Stomach (tissue), 8 donors: ENCODE measurements at regions not wholly inside any gene's neighbourhood (a gene's known extent, or its start where the extent isn't known, plus 50 kb on each side); places are given as distances from the start of the nearest gene placed in this dataset.

ENCODE experiments used
- DNase-seq, 2 donors: peaks; one replicate each; pipeline versions ENCODE4 v3.0.0 to v3.0.0-alpha.2; 2013 to 2019
- H3K27ac ChIP-seq, 5 donors: fragments of 200-600 bp in 4 of 5; sonication (generic) in 4 of 5; one replicate each; pipeline ENCODE4 v1.5.1; 2013 to 2019; ENCODE audit warnings: mild to moderate bottlenecking in 1 of 5, moderate library complexity in 1 of 5
- H3K27me3 ChIP-seq, 3 donors: fragments of 200-600 bp; sonication (generic); one replicate each; pipeline ENCODE4 v1.5.1; 2017 to 2019; ENCODE audit warnings: mixed run types in 1 of 3
- H3K36me3 ChIP-seq, 4 donors: fragments of 200-600 bp; sonication (generic); 1 replicate in 3 of 4; 2 replicates in 1 of 4; pipeline ENCODE4 v1.5.1; 2016 to 2019
- H3K4me1 ChIP-seq, 4 donors: fragments of 200-600 bp; sonication (generic); one replicate each; pipeline ENCODE4 v1.5.1; 2016 to 2019
- H3K4me3 ChIP-seq, 4 donors: fragments of 200-600 bp; sonication (generic) in 3 of 4; one replicate each; pipeline ENCODE4 v1.5.1; 2016 to 2019; ENCODE audit warnings: mild to moderate bottlenecking in 1 of 4
- H3K9me3 ChIP-seq, 4 donors: fragments of 200-600 bp; sonication (generic); one replicate each; pipeline ENCODE4 v1.5.1; 2016 to 2019
- CTCF ChIP-seq, 7 experiments: fragments of 450-650 bp in 4 of 7; fragments of 200-600 bp in 3 of 7; sonication (generic) in 3 of 7; IDR thresholded peaks; one replicate each; pipeline ENCODE4 v1.5.1; 2016 to 2019; ENCODE audit warnings: antibody characterized with exemption in 7 of 7, control low read depth in 2 of 7, mild to moderate bottlenecking in 1 of 7
- EP300 ChIP-seq: sonication (generic); formaldehyde crosslinking; IDR thresholded peaks from one replicate; pipeline ENCODE4 v1.6.1; 2017; ENCODE audit warnings: antibody characterized with exemption
- POLR2A ChIP-seq, 4 donors: fragments of 450-650 bp; IDR thresholded peaks; one replicate each; pipeline ENCODE4 v1.6.1; 2016; ENCODE audit warnings: antibody characterized with exemption in 4 of 4, control low read depth in 2 of 4, mild to moderate bottlenecking in 1 of 4, moderate library complexity in 1 of 4
- POLR2AphosphoS5 ChIP-seq, 3 donors: sonication (generic); formaldehyde crosslinking; IDR thresholded peaks; one replicate each; pipeline ENCODE4 v1.6.1; 2016; ENCODE audit warnings: antibody characterized with exemption in 3 of 3
- WGBS, 5 donors: extraction: QIAGEN DNeasy Blood & Tissue Kit in 3 of 5; methylation state at CpG; one replicate each; pipeline versions ENCODE4 v1.1.5 to v1.1.7; 2013 to 2018; 5-methylcytosine and 5-hydroxymethylcytosine counted together
- intact Hi-C: fragments of 100-400 bp; cut with DNase I; formaldehyde crosslinking; loops from one replicate; pipeline ENCODE4 v1.15.1; 2023; ENCODE audit warnings: low total_unique reads
- donor health status: healthy with polysubstance abuse.
- donor health status: Bipolar disorder and iron deficiency.
- donor health status: healthy.

DNA sequence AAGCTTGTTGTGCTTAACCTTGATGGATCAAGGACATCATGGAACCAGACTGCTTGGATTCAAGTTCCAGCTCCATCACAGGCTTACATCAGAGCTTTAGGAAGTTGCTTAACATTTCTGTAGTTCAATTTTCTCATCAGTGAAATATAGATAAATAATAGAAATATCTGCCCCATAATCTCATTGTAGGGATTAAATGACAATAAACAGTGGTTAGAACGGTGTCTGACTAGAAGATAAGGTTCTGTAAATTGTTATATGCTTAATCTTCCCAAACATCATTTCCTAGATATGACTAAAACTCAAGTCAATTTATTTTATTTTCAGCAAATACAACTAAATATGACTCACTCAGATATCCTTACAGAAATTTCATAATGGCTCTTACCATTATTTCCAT is 83.5 kb downstream of the SLITRK1 start:
- intact Hi-C loops: no loop called here
- H3K27me3 ChIP-seq: no peaks in the 10 kb centered on the region
- TF ChIP-seq POLR2AphosphoS5 (IDR thresholded peaks at IDR 0.05): no peak
- no peak for TF ChIP-seq EP300
- TF ChIP-seq CTCF (IDR thresholded peaks at IDR 0.05): no peak
- no peak for TF ChIP-seq POLR2A (IDR thresholded peaks at IDR 0.05)

GRCh38 chr13:83796364-83796763 is 85.9 kb downstream of the SLITRK1 start:
- intact Hi-C loops: no loop called here
- no peaks in the 10 kb centered on the region for H3K27me3 ChIP-seq
- no peaks in the 10 kb centered on the region for H3K36me3 ChIP-seq
- H3K27ac ChIP-seq: no peak overlapping the region
- no peaks in the 10 kb centered on the region for H3K4me1 ChIP-seq
- TF ChIP-seq EP300 (no peak), POLR2AphosphoS5 (IDR thresholded peaks at IDR 0.05) (no peak), POLR2A (IDR thresholded peaks at IDR 0.05) (no peak), CTCF (IDR thresholded peaks at IDR 0.05) (no peak)
- no peak overlapping the region for H3K4me3 ChIP-seq
- no peaks in the 10 kb centered on the region for H3K9me3 ChIP-seq
- no peak for DNase-seq
- WGBS, 5 donors: 60 to 67% (median 62%) methylated on average over 2 of the region's 2 CpGs

More for the DNA sequence above, 83.5 kb downstream of the SLITRK1 start:
- WGBS, 5 donors: 24 to 50% (median 40%) methylated on average over 1 of the region's 1 CpG
- Histone ChIP-seq H3K27ac (no peak overlapping the region), H3K4me1 (no peaks in the 10 kb centered on the region), H3K9me3 (no peaks in the 10 kb centered on the region), H3K4me3 (no peak overlapping the region), H3K36me3 (no peaks in the 10 kb centered on the region)
- DNase-seq: no peak

DNA sequence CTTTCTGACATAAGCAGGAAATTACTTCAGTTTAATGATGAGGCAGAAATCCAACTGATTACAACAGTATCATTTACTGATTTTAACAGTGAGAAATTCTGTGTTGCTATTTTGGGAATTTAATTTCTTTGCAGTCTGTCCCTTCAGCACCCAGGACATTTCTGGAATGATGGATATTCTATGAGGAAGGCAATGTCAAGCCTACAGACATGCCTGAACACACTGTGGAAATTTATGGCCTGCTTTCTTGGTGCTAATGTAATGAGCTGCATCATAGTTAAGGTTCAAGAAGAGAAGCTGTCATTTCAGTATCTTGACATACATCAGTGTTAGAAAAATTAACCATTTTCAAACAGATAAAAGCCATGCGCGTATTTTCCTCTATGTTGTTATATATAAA is 87.7 kb downstream of the SLITRK1 start:
- Histone ChIP-seq H3K36me3 (no peaks in the 10 kb centered on the region), H3K27ac (no peak overlapping the region), H3K27me3 (no peaks in the 10 kb centered on the region), H3K9me3 (no peaks in the 10 kb centered on the region), H3K4me3 (no peak overlapping the region), H3K4me1 (no peaks in the 10 kb centered on the region)
- intact Hi-C loops: no loop called here
- DNase-seq: no peak
- WGBS, 5 donors: 87 to 97% (median 96%) methylated on average over 2 of the region's 2 CpGs
- TF ChIP-seq POLR2A (IDR thresholded peaks at IDR 0.05) (no peak), EP300 (no peak), CTCF (IDR thresholded peaks at IDR 0.05) (no peak)

- Histone ChIP-seq H3K27me3 (no peaks in the 10 kb centered on the region), H3K9me3 (no peaks in the 10 kb centered on the region), H3K4me1 (no peaks in the 10 kb centered on the region), H3K4me3 (no peak overlapping the region), H3K36me3 (no peaks in the 10 kb centered on the region), H3K27ac (no peak overlapping the region)
- no peak for TF ChIP-seq POLR2A (IDR thresholded peaks at IDR 0.05)
- TF ChIP-seq POLR2AphosphoS5 (IDR thresholded peaks at IDR 0.05): no peak
- no peak for TF ChIP-seq EP300
- TF ChIP-seq CTCF (IDR thresholded peaks at IDR 0.05): peak in 3 of 7 experiments; percentile 23 to 27 (median 26)
- no peak for DNase-seq
- intact Hi-C loops: no loop called here
- WGBS, 5 donors: 40 to 56% (median 51%) methylated on average over 6 of the region's 6 CpGs
Measured at GRCh38 chr13:83780227-83780626, 102.0 kb downstream of the SLITRK1 start.
